CD4-positive, alpha-beta T cell treated with Interferon alpha-2 for 1 hour (primary cell): ENCODE measurements at regions not wholly inside any gene's neighbourhood (a gene's known extent, or its start where the extent isn't known, plus 50 kb on each side); places are given as distances from the start of the nearest gene placed in this dataset.
"Not testable (repeated sequence)": the region's sequence is repeated elsewhere in the genome, so short reads cannot be mapped to it uniquely, and the experiment has no call there.

Experiments used
- DNase-seq, 2 donors: peaks; one replicate each; pipeline ENCODE4 v3.0.0-alpha.2; 2020 to 2022

DNA sequence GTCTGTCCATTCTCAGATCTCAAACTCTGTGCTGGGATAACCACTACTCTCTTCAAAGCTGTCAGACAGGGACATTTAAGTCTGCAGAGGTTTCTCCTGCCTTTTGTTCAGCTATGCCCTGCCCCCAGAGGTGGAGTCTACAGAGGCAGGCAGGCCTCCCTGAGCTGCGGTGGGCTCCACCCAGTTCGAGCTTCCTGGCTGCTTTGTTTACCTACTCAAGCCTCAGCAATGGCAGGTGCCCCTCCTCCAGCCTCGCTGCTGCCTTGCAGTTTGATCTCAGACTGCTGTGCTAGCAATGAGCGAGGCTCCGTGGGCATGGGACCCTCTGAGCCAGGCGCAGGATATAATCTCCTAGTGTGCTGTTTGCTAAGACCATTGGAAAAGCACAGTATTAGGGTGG is 53.1 kb upstream of the HUNK start:
- not testable (repeated sequence) for DNase-seq

DNA sequence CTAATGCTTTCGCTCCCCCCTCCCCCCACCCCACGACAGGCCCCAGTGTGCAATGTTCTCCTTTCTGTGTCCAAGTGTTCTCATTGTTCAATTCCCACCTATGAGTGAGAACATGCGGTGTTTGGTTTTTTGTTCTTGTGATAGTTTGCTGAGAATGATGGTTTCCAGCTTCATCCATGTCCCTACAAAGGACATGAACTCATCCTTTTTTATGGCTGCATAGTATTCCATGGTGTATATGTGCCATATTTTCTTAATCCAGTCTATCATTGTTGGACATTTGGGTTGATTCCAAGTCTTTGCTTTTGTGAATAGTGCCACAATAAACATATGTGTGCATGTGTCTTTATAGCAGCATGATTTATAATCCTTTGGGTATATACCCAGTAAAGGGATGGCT is 58.5 kb upstream of the HUNK start:
- DNase-seq = not testable (repeated sequence)

DNA sequence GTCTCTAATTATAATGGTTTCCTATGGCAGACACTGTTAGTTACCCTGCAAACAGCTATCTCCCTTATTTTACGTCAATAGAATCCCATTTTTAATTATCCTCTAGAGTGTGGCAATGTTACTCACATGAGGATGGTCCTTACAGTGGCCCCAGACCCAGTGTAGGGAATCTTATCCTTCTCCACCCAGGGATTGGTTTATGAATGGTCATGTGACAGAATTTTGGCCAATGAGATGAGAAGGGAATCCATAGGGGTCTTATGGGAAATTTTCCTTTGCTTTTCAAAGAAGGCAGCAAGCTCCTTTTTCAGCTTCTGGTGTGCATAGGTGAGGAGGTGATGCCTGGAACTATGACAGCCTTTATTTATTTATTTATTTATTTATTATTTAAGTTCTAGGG is 59.0 kb upstream of the HUNK start:
- no peak for DNase-seq

DNA sequence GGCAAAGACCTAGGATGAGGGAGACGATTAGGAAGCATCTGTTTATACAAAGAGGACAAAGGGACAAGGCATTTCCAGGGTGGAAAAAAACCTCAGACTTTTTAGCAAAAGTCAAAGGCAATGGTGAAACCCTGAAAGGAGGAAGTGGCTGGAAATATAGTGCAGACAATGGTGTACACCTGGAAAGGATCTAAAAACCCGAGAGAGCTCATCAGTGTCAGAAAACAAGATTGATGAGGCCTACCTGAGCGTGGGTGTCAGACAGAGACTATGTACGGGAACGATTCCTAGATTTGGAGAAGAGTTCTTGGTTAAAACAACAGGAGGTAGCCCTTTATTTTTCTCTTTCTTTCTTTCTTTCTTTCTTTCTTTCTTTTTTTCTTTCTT is 68.8 kb upstream of the HUNK start:
- no peak for DNase-seq

DNA sequence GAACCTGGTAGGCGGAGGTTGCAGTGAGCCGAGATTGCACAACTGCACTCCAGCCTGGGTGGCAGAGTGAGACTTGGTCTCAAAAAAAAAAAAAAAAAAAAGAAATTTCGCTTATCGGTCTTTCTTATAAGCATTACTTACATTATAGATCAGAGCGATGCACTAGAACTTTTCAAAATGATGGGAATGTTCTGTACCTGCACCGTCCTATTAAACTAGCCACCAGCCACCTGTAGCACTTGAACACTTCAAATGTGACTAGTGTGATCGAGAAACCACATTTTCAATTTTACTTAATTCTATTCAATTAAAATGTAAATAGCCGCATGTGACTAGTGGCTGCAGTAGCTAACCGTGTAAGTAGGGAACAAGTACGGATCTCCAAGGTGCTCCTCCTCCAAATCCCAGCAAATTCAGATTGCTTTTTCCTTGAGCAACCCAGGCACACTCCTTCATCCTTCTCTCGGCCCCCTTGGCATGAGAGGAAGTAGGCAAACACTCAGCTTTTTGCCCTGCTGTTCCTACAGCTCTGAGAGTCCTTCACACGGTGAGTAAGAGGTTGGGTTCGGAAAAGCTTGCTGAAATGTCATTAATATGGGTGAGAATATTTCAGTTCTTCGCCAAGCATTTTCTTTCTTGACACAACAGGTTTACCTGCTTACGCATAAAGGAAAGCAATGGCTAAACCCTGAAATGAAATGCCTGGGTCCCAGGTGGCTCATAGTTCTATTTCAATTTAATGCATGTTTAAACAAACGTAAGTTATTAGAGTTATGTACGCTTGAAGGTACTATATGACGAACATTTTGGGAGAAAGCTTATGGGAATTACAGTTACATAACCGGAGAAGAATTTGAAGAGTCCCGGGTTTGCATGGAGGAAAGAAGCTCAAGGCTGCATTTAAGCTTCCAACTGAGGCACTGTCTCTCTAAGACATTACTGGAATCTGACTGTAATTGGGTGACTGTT is 69.5 kb upstream of the HUNK start:
- DNase-seq = no peak

DNA sequence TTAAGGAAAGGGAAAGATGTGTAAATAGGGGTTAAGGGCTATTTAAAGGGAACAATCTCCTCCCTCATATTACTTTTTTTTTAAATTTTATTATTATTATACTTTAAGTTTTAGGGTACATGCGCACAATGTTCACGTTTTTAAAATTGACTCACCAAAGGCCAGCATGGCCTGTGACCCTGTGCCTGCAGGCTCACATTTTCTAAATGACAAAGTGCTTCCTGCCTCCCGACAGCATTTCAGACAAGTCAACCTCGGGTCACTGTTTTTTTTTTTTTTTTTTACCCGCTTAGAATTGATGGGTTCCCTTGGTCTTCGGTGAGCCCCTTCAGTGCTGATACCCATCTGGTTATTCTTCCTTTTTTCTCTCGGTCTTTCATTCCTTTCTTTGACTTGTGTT is 70.4 kb upstream of the SCAF4 start:
- DNase-seq = no peak

DNA sequence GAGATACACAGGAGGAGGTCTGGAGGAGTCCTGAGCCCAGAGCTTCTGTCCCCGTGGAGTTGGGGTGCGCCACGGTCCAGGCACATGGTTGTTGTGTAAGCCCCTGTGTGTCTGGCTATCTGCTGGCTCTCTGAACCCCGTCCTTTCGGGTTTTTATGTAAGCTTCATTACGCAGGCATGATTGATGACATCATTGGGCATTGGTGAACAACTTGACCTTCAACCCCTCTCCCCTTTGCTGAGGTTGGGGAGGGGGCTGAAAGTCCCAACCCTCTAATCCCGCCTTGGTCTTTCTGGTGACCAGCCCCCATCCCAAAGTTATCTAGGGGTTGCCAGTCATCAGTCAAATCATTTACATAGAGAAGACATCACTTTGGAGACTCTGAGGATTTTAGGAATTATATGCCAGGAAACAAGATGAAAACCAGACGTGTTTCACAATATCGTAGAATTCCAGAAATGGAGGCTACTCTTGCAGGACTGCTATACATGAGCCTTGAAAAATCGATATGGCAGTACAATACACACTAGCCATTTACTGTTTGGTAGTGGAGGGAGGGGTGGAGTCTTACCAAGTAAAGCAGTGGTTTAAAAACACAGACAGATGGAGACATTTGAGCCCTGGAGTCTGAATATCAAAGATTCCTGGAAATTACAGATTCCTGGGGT is 69.8 kb upstream of the SCAF4 start:
- no peak for DNase-seq

DNA sequence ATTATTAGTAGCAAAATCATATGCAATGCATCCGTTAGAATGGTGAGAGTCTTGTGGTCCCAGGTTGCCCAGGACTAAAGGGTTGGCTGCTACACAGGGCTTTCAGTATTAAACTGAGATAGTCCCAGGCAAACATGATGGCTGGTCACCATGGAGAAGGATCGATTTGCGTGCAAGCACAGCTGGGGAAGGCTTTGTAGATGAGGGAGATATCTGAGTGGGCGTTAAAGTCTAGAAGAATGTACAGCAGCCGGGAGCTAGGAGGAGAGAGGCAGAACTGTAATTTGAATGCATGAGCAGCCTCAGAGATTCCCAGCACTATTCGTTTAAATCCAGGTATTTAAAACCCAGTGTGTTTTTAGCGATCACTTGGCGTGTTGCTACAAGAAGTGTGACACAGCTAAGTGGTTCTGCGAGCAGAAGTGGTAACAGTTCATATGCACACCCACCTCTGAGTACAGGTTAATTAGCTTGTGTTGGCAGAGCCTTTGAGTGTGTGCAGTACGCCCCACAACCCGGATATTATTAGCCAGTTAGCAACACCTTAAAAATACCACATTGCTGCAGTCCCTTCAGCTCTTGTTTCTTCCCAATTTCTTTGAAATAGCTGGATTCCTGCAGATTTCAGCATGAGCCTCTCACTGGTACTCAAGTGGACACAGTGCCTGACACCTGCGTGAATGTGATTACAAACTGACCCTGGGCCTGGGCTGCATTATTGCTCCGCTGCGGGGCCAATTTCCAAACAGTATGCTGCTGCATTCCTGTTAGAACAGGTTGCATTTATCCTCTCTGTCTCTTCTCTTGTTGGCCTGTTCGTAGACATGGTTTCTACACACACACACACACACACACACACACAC is 67.2 kb upstream of the SCAF4 start:
- no peak for DNase-seq

DNA sequence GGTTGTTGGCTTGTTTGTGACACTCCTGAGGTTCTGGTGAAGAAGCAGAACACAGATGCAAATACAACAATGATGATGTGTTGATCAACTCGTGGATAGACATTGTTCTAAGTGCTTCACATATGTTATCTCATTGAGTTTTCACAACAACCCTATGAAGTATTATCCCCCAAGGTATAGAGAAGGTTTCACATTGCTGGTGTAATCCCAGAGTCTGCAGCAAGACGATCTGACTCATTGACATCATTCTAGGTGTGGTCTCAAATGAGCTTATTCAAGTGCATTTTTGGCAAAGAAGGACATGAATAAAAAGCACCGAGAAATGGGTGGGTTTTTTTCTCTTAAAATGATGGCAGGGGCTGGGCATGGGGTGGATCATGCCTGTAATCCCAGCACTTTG is 64.1 kb upstream of the SCAF4 start:
- no peak for DNase-seq

DNA sequence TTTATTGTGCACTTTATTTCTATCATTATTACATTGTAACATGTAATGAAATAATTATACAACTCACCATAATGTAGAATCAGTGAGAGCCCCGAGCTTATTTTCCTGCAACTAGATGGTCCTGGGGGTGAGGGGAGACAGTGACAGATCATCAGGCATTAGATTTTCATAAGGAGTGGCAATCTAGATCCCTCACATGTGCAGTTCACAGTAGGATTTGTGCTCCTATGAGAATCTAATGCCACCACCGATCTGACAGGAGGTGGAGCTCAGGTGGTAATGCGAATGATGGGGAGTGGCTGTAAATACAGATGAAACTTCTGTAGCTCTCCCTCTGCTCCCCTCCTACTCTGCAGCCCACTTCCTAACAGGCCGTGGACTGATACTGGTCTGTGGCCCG is 58.5 kb upstream of the SCAF4 start:
- DNase-seq = not testable (repeated sequence)

DNA sequence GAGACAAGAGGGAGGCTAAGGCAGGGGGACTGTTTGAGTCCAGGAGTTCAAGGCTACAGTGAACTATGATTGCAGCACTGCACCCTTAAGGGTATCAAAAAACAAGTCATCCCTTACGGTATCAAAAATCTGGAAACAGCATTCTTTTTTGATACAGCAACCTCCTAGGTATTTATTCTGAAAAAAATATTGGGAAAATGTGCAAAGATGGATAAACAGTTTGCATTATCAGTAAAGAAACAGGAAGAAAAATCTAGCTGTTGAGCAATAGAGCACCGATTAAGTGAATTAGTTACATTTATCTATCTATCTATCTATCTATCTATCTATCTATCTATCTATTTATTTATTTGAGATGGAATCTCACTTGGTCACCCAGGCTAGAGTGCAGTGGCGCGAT is 56.7 kb upstream of the SCAF4 start:
- no peak for DNase-seq

DNA sequence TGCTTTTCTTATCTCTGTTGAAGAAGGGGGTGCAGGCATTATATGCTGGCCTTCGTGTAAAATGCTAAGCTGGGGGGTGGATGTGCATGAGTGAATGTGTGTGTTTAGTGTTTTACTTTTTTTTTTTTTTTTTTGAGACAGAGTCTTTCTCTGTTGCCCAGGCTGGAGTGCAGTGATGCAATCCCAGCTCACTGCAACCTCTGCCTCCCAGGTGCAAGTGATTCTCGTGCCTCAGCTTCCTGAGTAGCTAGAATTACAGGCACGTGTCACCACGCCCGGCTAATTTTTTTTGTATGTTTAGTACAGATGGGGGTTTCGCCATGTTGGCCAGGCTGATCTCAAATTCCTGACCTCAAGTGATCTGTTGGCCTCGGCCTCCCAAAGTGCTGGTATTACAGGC is 55.8 kb upstream of the SCAF4 start:
- not testable (repeated sequence) for DNase-seq

DNA sequence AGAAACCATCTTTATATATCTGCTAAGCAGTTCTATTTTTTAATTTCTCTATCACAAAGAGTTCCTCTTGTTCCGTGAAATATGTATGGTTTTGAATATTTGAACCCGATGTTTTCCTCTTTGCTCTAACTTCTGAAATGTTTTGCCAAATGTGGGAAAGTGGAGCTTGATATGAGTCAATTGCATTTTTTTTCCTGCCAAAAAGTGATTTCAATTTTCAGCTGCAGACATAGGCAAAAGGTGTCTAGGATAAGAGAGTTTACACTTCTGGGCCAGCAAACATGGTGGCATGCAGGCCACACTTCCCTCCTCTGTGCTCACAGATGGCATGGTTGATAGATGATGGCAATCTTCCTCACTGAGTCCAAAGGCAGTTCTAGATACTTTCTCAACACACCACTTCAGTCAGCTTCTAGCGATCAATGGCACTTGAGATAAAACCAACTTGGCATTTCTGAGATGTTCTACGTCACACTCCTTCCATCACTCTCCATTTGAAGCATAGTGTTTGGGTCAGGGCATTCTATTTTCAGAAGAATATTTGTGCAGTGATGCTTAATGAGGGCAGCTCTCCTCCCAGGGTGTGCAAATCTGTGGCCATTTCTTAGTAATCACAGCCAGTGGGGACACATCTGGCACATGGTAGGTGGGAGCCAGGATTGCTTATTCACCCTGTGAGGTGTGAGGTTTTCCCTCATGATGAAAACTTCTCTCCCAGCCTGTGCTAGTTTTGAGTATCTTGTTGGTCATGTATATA is 54.4 kb upstream of the SCAF4 start:
- no peak for DNase-seq

DNA sequence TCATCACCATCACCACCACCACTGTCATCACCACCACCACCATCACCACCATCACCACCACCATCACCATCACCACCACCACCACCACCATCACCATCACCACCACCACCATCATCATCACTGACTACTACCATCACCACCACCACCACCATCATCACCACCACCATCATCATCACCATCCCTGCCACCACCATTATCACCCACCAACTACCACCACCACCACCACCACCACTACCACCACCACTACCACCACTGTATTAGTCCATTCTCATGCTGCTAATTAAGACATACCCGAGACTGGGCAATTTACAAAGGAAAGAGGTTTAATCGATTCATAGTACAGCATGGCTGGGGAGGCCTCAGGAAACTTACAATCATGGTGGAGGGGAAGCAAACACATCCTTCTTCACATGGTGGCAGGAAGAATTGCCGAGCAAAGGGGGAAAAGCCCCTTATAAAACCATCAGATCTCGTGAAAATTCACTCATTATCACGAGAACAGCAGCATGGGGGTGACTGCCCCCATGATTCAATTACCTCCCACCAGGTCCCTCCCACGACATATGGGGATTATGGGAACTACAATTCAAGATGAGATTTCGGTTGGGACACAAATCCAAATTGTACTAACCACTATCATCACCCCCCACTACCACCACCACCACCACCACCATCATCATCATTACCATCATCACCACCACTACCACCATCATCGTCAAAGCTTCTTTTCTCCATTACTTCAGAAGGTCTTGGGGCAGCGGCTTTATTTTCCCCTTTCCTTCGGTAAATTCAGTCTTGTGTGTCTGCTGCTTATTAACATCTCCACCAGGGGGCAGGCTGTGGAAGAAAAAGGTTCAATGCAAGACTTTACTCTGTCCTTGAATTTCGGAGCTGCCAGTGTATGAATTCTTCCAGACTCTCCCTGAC is 53.6 kb upstream of the SCAF4 start:
- peak; percentile 40 to 49 for DNase-seq

DNA sequence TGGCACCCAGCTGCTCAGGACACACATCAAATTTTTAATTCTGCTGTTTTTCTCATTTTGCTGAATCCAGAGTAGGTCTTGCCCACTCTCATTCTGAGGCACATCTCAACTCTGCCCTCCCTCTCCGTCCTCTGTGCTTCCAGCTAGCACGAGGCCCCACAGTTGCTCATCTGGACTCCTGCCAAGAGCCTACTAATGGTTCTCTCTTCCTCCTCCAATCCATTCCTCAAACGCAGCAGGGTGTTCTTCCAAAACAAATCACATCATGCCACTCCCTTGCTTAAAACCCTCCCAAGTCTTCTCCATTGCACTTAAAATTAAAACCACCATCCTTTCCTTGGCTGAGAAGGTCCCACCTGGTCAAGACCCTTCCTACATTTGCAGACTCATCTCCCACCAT is 49.8 kb upstream of the SCAF4 start:
- DNase-seq = peak in 1 of 2 donors; percentile 10
